IPS DF 4.7 (cell line): ENCODE measurements at regions not wholly inside any gene's neighbourhood (a gene's known extent, or its start where the extent isn't known, plus 50 kb on each side); places are given as distances from the start of the nearest gene placed in this dataset.

Experiments used
- DNase-seq: peaks from one replicate; pipeline ENCODE4 v3.0.0-alpha.2; 2013; ENCODE audit warnings: low spot score; ENCODE audit errors: extremely low read depth

DNA sequence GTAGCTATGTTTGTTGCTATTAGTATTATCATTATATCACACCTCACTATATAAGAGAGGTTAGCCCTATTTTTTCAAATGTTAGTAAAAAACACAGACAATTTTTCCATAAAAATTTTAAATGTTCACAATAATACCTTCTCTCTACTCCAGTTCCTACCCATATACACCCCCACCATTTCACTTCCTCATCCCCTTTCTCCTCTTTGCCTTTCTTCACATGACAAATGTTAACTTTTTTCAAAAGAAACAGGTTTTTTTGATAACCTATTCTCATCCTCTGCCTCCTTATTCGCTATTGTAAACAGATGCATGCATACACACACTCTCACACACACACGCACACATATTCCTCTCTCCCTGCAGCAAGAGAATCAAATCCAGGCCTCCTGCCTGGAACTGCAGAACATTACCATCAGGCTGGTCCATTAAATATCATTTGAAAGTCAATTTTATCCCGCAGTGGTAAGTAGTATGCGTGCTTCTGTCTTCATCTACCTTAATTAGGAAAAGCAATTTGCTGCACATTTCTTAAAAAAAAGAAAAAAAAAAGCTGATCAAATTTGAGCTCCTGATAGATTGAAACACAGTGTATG lies 55.5 kb downstream of the MID1IP1 start:
- no peak for DNase-seq

DNA sequence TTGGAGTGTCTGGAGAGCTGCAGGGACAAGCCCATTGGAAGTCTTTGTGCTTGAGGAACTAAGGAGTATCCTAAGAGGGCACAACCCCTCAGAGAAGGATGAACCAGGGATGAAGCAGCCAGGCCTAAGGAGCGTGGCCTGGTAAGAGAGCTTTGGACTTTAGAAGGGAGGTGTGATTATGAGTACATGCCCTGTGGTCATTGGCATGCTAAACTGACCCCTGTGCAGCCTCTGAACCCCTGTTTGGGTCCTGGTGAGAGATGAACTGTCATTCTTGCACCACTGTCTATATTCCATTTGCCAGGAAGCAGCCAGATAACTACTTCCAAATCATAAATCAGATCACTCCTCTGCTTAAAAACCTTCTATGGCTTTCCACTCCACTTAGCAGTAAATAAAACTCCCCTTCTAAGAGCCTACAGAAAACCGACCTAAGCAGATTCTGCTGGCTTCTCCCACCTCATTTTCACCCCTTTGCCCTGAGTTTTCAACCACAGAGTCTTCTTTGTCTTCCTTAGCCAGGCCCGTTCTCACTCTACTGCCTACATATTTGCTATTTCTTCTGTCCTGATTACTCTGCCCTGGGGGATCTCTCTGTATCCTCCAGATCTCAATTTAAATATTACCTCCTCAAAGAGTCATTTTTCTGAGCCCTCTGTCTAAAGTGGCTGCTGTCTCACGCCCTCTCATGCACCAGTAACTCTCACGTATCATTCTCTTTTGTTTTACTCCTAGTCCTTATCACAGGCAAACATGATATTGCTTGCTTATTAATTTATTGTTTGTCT lies 56.7 kb downstream of the MID1IP1 start:
- no peak for DNase-seq

DNA sequence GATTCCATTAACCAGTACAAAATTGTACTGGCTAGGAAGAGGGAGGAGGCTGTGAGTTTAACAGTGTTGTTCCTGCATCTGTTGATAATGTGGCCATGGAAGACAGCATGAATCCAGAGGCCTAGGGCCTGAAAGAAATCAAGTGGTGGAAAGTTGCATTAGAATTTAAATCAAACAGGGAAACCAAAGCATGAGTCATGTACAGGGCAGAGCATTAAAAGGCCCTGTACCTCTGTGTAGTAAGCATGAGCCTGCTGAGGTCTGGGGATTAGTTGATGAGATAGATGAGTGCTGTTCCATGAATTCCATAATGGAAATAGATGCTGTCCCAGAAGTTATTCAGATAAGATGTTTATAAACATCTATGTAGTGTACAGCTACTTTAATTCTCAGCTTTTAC lies 58.3 kb downstream of the MID1IP1 start:
- DNase-seq: no peak

DNA sequence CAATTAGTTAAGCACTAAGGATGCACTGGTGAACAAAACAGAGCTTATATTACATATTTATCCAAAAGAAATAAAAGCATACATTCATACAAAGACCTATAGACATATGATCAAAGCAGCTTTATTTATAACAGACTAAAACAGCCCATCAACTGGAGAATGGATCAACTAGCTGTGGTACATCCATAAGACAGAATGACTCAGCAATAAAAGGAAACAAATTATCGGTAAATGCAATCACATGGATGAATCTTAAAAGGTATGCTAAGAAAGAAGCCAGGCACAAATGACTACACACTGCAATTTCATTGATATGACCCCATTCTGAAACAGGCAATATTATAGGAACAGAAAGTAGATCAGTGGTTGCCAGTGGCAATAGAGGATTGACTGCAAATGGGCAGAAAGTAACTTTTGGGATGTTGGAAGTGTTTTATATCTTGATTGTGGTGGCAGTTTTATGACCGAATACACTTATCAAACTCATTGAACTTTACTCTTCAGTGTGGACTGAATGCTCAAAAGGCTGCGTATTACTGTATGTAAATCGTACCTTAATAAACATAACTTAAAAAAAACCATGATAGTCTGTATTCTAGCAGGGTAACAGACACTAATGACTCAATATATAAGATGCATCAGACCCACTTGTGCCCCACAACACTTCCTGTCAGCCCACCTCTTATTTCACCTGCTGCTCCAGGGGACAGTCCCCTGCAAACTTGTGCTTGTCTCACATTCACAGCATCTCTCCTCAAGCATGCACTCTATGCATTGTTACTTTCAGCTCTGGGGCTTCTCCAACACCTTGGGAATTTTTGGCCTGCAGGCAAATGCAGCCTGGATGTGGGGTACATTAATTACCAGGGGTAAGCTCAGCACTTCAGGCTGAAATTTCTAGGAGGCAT lies 59.1 kb downstream of the MID1IP1 start:
- DNase-seq: no peak

DNA sequence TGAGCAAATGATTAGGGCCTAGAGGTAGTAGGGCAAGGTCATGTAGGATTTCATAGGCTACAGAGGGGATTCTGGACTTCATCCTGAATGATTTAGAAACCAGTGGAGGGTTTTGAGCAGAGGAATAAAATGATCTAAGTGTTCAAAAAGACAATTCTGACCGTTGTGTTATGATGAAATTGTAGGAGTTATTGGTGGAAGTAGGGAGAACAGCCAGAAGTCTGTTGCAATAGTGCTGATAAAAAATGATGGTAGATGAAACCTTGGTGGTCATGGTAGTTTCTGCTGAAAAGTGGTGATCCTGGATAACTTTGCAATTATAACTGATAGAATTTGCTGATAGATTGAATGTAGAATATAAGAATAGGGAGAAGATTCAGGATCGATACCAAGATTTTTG lies 60.2 kb downstream of the MID1IP1 start:
- DNase-seq: no peak

DNA sequence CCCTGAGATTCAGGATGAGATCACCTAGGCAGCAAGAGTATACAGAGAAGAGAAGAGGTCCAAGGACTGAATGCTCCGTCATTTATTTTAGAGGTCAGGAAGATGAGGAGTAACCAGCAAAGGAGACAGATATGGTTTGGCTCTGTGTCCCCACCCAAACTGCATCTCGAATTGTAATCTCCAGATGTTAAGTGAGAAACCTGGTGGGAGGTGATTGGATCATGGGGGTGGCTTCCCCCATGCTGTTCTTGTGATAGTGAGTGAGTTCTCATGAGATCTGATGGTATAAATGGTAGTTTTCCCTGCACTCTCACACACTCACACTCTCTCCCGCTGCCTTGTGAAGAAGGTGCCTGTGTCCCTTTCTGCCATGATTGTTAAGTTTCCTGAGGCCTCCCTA lies 60.8 kb downstream of the MID1IP1 start:
- DNase-seq: no peak

DNA sequence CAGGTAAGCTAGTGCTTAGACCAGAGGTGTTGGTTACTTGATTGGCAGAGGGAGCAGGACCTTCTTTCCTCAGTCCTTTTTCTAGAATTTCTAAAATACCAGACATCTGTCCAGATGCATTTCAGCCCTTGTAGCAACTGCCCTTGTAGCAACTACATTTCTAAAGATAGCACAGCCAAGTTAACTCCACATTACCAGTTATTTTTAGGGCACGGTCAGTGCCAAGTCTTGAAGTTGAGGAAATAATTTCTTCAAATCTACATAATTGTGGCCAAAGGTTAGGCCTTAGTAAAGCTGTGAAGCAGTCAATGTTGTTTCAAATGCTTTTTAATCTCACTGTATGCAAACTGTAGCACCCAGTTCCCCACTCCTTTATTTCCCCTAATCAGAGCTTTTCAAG lies 62.9 kb downstream of the MID1IP1 start:
- no peak for DNase-seq

DNA sequence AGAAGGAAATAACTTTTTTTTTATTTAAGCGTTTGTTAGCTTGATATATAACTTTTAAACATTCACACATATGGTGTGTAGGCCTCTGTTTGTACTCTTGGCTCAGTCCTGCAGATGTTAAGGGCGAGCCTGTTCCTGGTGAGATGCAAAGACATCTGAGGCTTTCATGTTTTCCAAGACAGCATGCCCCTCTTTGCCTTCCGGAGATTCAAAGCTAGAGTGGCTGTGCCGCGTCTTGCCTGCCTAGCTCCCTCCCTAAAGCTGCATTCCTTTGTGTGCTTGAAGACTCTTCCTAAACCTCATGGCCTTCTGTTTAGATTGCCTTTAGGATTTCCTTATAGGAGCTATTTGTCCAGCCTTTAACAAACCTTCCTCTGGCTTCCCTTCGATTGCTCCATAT lies 67.1 kb downstream of the MID1IP1 start:
- DNase-seq: no peak

DNA sequence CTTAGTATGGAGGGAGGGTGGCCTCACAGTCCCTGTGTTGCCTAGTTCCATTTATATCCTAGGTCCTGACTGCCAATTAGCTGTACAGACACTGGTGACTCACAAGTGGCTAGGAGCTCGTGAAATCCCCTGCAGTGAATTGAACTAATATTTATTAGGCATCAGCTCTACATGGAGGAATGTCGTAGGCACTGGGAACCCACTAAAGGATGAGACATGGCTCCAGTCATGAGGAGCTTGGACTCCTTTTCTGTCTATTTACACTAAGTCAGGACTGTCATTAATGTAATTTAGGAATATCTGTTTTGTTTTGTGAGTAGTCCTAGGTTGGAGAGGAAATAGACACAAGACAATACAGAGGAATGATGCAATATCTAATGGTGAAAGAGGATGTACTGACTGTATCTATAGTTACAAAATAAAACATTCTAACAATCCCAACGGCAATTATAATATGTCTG lies 67.7 kb downstream of the MID1IP1 start:
- no peak for DNase-seq

DNA sequence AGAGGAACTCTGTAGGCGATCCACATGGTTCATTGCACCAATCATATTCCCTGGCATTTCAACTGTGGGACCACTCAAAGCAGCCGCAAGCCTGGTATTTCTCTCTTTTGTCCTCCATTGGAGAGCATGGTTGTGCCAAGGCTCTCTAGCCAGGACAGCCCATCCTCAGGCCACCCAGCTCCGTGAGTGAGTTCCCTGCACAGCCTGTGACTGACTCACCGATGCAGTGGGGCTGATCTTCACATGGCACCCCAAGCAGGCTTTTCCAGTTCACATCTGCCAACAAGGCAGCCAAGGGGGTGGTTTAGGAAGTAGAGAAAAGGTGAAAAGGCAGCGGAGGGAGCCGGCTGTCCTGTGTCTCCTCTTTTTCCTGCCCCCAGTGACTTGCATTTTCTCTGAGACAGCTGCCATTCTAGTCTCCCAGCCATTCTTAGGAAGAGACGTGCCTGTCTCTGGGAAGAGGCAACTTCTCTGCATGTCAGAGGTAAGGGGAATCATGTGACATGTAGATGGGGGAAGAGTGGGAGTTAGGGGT lies 69.2 kb downstream of the MID1IP1 start:
- DNase-seq: no peak

DNA sequence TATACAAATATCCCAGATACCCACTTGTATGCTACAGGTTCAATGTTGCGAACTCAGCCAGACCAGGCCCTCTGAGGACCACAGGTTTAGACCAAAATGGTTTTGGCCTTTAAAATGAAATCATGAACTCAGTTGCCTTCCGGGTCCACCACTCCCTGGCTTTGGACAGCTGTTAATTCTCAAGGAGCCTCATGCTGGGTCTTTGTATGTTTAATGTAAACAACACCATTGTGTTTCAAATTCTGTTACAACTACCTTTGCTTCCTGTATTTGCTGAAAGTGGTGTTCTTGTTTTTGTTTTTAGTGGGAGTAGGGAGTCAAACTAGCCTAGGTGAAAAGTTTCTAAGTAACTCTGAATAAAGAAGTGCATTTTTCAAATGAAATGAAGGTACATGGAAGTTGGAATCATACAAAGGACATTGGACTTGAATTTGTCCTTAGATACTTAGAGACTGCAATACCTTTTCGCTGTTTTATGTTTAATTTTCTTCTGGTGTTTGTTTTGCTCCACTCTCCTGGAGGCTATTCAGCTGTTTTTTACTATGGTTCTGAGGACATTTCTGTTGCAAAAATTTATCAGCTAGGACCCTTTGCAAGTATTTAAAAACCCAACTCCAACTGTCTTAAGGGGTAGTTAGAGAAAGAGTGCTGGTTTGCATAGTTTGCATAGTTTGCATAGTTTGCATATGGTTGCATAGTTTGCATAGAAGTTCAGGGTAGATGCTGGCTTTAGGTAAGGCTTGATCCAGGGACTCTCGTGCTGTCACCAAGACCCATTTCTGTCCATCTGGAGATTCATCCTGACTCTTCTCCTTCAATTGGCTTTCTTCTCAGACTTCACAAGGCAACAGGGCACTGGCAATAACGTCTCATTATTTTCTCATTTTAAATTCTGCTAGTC lies 70.1 kb downstream of the MID1IP1 start:
- no peak for DNase-seq

DNA sequence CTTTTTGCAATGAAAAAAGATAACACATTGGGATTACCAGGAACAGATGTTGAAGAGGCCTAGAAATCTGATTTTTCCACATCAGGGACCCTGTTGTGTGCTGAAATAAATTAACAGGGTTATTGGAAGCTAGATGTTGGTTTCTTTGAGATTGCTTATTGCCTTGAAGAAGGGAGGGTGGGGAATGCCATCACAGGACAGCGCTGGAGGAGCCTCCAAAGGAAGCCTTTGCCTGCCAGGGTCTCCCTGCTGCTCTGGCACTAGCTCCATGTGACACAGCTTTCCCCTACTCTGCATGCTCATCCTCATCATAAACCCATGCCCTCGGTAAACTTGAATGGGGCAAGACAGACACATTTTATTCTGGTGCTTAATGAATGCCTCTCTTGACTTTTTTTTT lies 76.1 kb downstream of the MID1IP1 start:
- DNase-seq: no peak

DNA sequence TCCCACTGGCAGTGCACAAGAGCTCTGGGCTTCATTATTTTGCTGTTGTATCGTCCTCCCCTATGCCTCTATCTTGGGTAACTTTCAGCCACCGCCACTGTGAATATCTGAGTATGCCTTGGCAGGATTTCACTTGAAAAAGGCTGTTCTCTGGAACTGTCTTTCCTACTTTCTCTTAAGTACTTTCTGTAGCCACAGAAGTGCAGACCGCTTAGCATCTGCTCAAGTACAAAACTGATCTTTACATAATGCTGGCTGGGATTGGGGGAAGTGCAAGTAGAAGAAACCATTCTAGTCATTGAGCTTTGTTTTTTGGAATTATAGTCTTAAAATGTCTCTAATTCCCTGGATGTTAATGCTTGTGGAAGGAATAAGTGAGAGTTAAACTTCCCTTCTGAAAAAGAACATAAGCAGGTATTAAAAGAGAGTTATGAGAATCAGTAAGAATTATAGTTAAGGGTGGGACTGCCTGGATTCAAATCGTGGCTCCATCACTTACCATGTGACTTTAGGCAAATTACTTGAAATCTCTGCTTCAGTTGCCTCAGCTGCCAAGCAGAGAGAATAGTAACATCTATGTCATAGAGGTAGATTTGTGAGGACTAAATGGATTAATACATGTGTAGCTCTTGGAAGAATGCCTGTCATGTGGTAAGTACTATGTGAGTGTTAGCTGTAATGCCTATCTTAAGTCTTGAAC lies 77.5 kb downstream of the MID1IP1 start:
- DNase-seq: no peak

DNA sequence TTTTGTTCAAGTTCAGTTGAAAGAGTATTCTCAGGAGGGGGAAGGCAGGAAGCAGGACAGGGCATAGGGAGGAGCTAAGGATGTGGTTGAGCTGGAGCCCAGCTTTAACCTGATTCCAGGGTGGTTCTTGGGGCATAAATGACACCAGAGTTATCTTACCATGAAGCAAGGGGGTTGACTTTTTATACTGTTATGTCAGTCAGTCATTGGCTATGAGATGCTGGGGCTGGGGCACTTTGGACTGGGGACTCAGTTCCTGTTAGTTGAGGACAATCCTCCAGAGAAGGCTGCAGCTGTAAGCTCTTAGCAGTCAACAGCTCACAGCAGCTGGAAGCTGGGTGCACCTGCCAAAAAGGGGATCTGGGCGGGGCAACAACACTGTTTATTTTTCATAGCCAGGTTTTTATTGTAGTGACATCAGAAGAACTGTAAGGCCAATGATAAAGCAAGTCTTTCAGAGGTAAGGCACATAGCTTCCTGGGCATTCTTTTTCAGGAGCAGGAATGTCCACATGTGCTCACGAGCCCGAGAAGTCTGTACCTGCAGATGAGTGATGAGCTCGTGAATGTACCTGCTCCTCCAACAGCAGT lies 78.5 kb downstream of the MID1IP1 start:
- no peak for DNase-seq

DNA sequence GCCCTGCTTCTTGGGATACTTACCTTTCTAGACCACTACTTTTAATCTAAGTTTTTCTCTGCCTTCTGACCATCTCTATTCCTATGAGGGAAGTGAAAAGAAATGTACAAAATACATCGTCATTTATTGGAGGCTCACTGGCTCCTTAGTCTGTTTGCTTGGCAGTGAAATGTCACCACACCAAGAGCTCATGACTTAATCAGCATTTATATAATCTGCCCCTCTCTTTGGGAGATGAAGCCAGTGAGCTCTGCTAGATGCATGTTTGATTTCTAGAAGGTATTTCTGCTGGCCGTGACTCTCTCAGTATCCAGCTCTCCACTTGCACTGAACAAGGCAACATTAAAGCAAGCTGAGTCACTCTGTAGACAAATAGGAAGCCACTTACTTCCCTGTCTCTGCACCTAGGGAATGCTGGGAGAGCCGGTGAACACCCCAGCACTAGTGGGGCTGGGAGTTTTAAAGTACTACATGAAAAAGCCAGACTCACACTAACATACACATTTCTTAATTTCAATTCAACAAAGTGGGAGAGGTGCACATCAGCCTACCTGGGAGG lies 79.1 kb downstream of the MID1IP1 start:
- DNase-seq: no peak

DNA sequence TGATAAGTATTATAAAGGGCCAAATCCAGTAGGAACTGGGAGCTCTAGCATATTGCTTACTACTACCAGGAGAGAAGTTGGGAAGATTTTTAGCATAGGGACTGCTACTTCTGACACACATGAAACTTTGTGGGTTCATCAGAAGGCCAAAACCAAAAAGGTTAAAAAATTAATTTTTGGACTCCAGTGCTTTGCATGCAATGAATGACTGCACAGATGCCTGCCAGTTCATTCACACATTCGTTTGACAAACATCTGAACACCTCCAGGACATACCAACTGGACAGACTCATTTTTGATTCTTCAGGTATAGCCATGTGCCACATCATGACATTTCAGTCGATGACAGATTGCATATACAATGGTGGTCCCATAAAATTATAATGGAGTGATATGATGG lies 79.8 kb downstream of the MID1IP1 start:
- DNase-seq: no peak

DNA sequence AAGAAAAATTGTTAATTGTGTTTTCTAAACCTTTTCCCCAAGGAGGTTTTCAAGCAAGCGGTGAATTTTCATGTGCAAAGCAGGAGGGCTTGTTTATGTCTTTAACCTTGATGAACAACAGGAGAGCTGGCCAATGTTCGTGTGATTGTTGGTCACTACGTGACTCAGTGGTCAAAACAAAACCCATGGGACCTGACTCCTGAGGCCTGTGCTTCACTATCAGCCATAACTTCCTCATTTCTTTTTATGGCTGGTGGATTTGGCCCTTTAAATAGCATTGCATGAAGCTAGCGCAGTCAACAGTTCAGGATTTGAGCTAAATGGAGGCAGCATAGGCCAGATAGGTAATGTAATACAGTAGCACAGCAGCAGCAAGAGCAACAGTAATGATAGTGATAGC lies 80.5 kb downstream of the MID1IP1 start:
- DNase-seq: no peak

DNA sequence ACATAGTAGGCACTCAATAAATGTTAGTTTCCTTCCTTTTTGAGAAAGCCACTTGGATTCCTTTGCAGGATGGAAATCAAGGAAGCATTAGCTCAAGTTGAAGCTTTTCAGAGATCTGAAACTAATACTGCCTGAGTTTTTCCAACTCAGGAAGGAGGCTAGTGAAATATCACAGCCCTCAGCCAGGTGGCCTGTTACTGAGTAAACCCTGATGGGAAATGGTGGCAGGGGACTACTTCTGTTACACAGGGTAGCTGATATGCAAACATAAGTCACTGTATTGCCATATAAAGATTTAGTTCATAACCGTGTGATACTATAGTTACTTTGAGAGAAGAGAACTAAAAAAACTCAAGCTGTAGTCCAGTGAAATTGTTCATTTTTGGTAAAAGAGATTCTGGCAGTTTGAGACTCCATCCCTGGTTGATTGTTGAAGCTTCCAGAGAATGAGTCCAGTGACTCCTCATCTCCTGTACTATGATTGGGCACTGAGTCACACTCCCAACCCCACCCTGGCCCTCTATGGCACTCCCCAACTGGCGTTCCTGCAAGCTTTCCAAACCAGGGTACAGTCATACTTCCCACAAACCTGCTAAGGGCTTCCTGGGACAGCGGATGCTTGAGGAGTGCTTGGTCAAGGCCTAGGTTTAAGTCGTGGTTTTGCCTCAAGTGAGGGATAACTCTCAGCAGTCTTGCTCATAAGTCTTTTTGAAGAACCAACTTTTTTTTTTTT lies 81.8 kb downstream of the MID1IP1 start:
- DNase-seq: no peak

DNA sequence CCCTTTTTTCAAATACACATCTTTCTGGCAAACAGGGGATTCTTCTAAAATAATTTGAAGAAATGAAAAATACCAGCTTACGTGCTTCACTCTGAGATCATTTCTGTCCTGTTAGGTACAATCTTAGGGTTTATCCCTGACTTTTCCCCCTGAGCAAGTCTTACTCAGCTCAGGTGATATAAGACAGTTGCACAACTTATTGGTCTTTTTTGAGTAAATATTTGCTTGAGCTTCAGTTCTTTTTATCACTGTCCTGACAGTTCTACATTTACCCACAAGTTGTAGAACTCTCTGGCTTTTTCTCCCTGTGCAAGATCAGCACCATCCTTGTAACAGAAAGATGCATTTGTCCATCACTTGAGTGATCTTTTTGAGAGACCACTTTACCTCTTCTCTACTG lies 84.9 kb downstream of the MID1IP1 start:
- no peak for DNase-seq
